ENCODE measurements at regions not wholly inside any gene's neighbourhood (a gene's known extent, or its start where the extent isn't known, plus 50 kb on each side); places are given as distances from the start of the nearest gene placed in this dataset.

DNA sequence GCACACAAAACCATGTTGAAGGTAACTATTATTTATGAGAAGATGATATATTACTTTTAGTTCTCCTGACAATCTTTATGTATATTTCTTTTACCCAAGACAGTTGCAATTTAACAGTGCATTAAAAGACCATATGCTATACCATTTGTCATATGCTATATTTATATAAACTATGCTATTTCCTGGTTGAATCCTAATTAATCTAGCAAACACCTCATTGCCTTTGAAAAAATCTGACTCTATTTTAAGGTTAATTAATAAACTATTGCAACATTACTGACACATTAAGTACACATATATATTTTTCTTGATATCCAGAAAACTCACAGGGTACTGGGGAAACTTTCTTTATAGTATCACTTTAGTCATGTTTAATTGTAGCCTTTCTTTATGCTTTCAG lies 649.4 kb upstream of the PCDH20 start:
- no peak for TF ChIP-seq GATA2 (IDR thresholded peaks at IDR 0.05; ENCODE audit: low read depth, low read length)
- TF ChIP-seq GATA3 (IDR thresholded peaks at IDR 0.05; ENCODE audit: low read depth, low read length), result no peak

GRCh38 chr13:62061751-62062150 lies 646.1 kb upstream of the PCDH20 start:
- TF ChIP-seq GATA2 (IDR thresholded peaks at IDR 0.05; ENCODE audit: low read depth, low read length) (no peak), GATA3 (IDR thresholded peaks at IDR 0.05; ENCODE audit: low read depth, low read length) (no peak)

DNA sequence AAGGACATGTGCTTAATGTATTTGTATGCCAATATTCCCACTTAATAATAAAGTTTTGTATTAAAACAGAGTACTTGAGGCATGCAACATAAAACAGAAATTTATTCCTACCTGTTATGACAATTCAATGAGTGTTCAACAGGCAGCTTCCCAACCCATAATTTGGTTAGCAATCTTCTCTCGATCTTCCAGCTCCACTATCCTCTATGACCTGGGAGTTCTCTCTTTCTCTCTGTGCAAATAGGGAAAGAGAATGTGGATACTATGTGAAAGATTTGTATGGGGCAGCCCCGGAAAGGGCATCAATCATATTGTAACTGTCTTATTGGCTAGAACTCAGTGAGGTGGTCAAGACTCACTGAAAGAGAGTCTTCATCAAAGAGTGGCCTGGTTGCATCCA lies 644.9 kb upstream of the PCDH20 start:
- TF ChIP-seq GATA2 (IDR thresholded peaks at IDR 0.05; ENCODE audit: low read depth, low read length) (no peak), GATA3 (IDR thresholded peaks at IDR 0.05; ENCODE audit: low read depth, low read length) (no peak)

GRCh38 chr13:62057286-62057685 lies 641.6 kb upstream of the PCDH20 start:
- TF ChIP-seq GATA2 (IDR thresholded peaks at IDR 0.05; ENCODE audit: low read depth, low read length) (no peak), GATA3 (IDR thresholded peaks at IDR 0.05; ENCODE audit: low read depth, low read length) (no peak)

- TF ChIP-seq GATA2 (IDR thresholded peaks at IDR 0.05; ENCODE audit: low read depth, low read length), result no peak
- no peak for TF ChIP-seq GATA3 (IDR thresholded peaks at IDR 0.05; ENCODE audit: low read depth, low read length)
Observed at GRCh38 chr13:62049992-62050391, 634.3 kb upstream of the PCDH20 start.

DNA sequence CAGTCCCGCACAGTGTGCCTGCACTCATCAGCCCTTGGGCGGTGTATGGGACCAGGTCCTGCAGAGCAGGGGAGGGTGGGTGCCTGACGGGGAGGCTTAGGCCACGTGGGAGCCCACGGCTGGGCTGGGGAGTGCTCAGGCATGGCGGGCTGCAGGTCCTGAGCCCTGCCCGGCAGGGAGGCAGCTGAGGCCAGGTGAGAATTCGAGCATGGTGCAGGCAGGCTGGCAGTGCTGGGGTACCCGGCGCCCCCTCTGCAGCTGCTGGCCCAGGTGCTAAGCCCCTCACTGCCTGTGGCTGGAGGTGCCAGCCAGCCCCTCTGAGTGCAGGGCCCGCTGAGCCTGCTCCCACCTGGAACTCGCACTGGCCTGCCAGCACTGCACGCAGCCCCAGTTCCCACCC lies 630.9 kb upstream of the PCDH20 start:
- TF ChIP-seq GATA3 (IDR thresholded peaks at IDR 0.05; ENCODE audit: low read depth, low read length), result no peak
- no peak for TF ChIP-seq GATA2 (IDR thresholded peaks at IDR 0.05; ENCODE audit: low read depth, low read length)

GRCh38 chr13:62043600-62043999 lies 628.0 kb upstream of the PCDH20 start:
- TF ChIP-seq GATA3 (IDR thresholded peaks at IDR 0.05; ENCODE audit: low read depth, low read length) (no peak), GATA2 (IDR thresholded peaks at IDR 0.05; ENCODE audit: low read depth, low read length) (no peak)

- TF ChIP-seq GATA2 (IDR thresholded peaks at IDR 0.05; ENCODE audit: low read depth, low read length), result no peak
- no peak for TF ChIP-seq GATA3 (IDR thresholded peaks at IDR 0.05; ENCODE audit: low read depth, low read length)
Observed at GRCh38 chr13:62040806-62041205, 625.2 kb upstream of the PCDH20 start.

- TF ChIP-seq GATA2 (IDR thresholded peaks at IDR 0.05; ENCODE audit: low read depth, low read length), result no peak
- TF ChIP-seq GATA3 (IDR thresholded peaks at IDR 0.05; ENCODE audit: low read depth, low read length), result no peak
Observed at GRCh38 chr13:62040078-62040477, 624.4 kb upstream of the PCDH20 start.

- TF ChIP-seq GATA3 (IDR thresholded peaks at IDR 0.05; ENCODE audit: low read depth, low read length), result no peak
- no peak for TF ChIP-seq GATA2 (IDR thresholded peaks at IDR 0.05; ENCODE audit: low read depth, low read length)
Observed at GRCh38 chr13:62038214-62038613, 622.6 kb upstream of the PCDH20 start.

GRCh38 chr13:62035981-62036380 lies 620.3 kb upstream of the PCDH20 start:
- TF ChIP-seq GATA2 (IDR thresholded peaks at IDR 0.05; ENCODE audit: low read depth, low read length) (no peak), GATA3 (IDR thresholded peaks at IDR 0.05; ENCODE audit: low read depth, low read length) (no peak)

DNA sequence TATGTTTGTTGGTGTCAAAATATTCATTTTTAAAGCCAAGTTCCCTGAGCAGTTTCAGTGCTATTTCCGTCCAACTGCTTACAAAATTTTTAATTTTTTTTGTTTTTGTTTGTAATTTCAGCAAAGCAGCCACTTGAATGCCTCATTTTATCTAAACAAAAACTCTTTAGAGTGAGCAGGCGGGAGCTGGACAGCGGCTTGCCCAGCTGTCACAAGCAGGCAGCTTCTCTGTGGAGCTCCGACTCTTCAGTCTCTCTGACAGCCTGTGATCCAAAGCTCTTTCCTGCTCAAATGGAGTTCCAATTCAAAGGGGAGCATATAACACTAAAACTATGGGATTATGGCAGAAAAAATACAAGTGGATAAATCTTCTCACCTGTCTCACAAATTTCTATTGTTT lies 618.3 kb upstream of the PCDH20 start:
- TF ChIP-seq GATA3 (IDR thresholded peaks at IDR 0.05; ENCODE audit: low read depth, low read length), result no peak
- TF ChIP-seq GATA2 (IDR thresholded peaks at IDR 0.05; ENCODE audit: low read depth, low read length), result no peak

GRCh38 chr13:62022369-62022768 lies 606.7 kb upstream of the PCDH20 start:
- TF ChIP-seq GATA3 (IDR thresholded peaks at IDR 0.05; ENCODE audit: low read depth, low read length) (no peak), GATA2 (IDR thresholded peaks at IDR 0.05; ENCODE audit: low read depth, low read length) (no peak)

GRCh38 chr13:62019858-62020257 lies 604.2 kb upstream of the PCDH20 start:
- no peak for TF ChIP-seq GATA2 (IDR thresholded peaks at IDR 0.05; ENCODE audit: low read depth, low read length)
- TF ChIP-seq GATA3 (IDR thresholded peaks at IDR 0.05; ENCODE audit: low read depth, low read length), result no peak

GRCh38 chr13:62014299-62014698 lies 598.6 kb upstream of the PCDH20 start:
- TF ChIP-seq GATA3 (IDR thresholded peaks at IDR 0.05; ENCODE audit: low read depth, low read length), result no peak
- TF ChIP-seq GATA2 (IDR thresholded peaks at IDR 0.05; ENCODE audit: low read depth, low read length), result no peak

- TF ChIP-seq GATA3 (IDR thresholded peaks at IDR 0.05; ENCODE audit: low read depth, low read length) (no peak), GATA2 (IDR thresholded peaks at IDR 0.05; ENCODE audit: low read depth, low read length) (no peak)
Observed at GRCh38 chr13:62003452-62003851, 587.8 kb upstream of the PCDH20 start.
